ENCODE measurements at regions not wholly inside any gene's neighbourhood (a gene's known extent, or its start where the extent isn't known, plus 50 kb on each side); places are given as distances from the start of the nearest gene placed in this dataset.

DNA sequence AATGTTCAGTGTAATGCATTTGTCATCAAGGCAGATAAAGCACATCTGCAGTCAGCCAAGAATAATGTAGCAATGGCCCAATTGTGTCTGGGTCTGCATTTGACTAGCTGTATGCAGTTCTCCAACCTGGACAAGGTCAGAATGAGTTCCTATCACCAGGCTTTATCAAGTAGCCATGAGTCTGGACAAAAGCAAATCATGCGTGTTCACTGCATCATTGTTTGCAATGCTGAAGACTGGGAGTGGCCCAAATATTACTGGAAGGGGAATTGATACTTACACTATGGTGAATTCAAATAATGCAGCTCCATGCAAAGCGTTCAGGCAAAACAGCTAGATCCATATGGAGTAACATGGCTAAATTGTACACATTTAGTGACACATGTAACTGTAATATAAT is 250.9 kb downstream of the TOX3 start:
- no peak for TF ChIP-seq CTCF (IDR thresholded peaks at IDR 0.05)
- no peak for TF ChIP-seq POLR2A (IDR thresholded peaks at IDR 0.05)
